ENCODE measurements at regions not wholly inside any gene's neighbourhood (a gene's known extent, or its start where the extent isn't known, plus 50 kb on each side); places are given as distances from the start of the nearest gene placed in this dataset.

DNA sequence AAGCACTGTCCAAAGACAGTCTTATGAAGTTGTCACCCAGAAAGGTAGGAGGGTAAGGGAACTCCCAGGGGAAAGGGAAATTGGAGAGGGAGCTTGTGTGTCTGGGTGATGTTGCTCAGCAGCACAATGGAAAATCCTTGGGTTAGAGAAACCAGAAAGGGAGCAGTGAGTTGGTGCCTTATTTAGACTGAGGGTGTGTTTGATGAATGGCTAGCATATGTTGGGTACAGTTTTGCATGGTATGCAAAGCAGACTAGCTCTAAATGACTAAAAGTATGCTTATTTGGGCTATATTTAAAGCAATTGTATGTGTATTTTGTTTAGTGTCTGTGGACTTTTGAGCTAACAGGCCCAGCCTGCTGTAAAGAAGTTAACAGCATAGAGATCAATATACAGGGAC, 2884.6 kb upstream of the PCDH20 start:
- TF ChIP-seq, protein P1, sequence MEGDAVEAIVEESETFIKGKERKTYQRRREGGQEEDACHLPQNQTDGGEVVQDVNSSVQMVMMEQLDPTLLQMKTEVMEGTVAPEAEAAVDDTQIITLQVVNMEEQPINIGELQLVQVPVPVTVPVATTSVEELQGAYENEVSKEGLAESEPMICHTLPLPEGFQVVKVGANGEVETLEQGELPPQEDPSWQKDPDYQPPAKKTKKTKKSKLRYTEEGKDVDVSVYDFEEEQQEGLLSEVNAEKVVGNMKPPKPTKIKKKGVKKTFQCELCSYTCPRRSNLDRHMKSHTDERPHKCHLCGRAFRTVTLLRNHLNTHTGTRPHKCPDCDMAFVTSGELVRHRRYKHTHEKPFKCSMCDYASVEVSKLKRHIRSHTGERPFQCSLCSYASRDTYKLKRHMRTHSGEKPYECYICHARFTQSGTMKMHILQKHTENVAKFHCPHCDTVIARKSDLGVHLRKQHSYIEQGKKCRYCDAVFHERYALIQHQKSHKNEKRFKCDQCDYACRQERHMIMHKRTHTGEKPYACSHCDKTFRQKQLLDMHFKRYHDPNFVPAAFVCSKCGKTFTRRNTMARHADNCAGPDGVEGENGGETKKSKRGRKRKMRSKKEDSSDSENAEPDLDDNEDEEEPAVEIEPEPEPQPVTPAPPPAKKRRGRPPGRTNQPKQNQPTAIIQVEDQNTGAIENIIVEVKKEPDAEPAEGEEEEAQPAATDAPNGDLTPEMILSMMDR (IDR thresholded peaks at IDR 0.05; ENCODE audit: insufficient read depth, low read length, poor library complexity, severe bottlenecking), result no peak
- TF ChIP-seq EZH2phosphoT487 (conservative IDR thresholded peaks at IDR 0.05; ENCODE audit: low read length), result no peak

All from SU-DHL-6 (cell line).